SK-N-SH (cell line): ENCODE measurements at regions not wholly inside any gene's neighbourhood (a gene's known extent, or its start where the extent isn't known, plus 50 kb on each side); places are given as distances from the start of the nearest gene placed in this dataset.

Source experiments
- CTCF ChIA-PET: fragments of 300-600, 350-600 bp; formaldehyde crosslinking; extraction: SDS; loops from one replicate; lab custom pipeline; 2021; lab: Yijun Ruan, JAX
- POLR2A ChIA-PET: fragments of 350-600 bp; sonication (Branson Sonifier 250); formaldehyde crosslinking; extraction: SDS; loops from one replicate; lab custom pipeline; 2020; ENCODE audit warnings: antibody characterized with exemption, inconsistent platforms; lab: Yijun Ruan, JAX
- DNase-seq: peaks from one replicate; pipeline ENCODE4 v3.0.0; 2012
- H2AFZ ChIP-seq: fragments of 200-600 bp; sonication (generic); 2 replicates; pipeline ENCODE4 v1.8.1; 2016; ENCODE audit warnings: antibody characterized with exemption, mild to moderate bottlenecking, low read depth
- H3F3A ChIP-seq: fragments of 200-600 bp; sonication (generic); replicated peaks from 2 replicates; pipeline ENCODE3; 2016; ENCODE audit warnings: antibody characterized with exemption, mild to moderate bottlenecking; ENCODE audit not compliant: insufficient read depth
- H3K27ac ChIP-seq, 2 experiments: fragments of 200-500 bp in 1 of 2; fragments of 200-600 bp in 1 of 2; sonication (Bioruptor generic) in 1 of 2; sonication (generic), shearing (Covaris generic) in 1 of 2; 2 replicates each; pipeline versions ENCODE4 v1.5.1 to v1.6.1; 2014 to 2016; ENCODE audit warnings: low read depth in 2 of 2, inconsistent platforms in 1 of 2, low read length in 1 of 2, mild to moderate bottlenecking in 1 of 2, mixed read lengths in 1 of 2
- H3K27me3 ChIP-seq: fragments of 200-600 bp; sonication (generic), shearing (Covaris generic); 2 replicates; pipeline ENCODE4 v1.6.1; 2016; ENCODE audit warnings: mixed run types; ENCODE audit not compliant: insufficient read depth
- H3K36me3 ChIP-seq, 2 experiments: fragments of 200-500 bp in 1 of 2; fragments of 200-600 bp in 1 of 2; sonication (Bioruptor generic) in 1 of 2; sonication (generic) in 1 of 2; replicated peaks in 1 of 2; 2 replicates each; pipeline versions ENCODE3 to v1.5.1; 2014 to 2016; ENCODE audit warnings: low read length in 1 of 2, mild to moderate bottlenecking in 1 of 2; ENCODE audit not compliant: insufficient read depth in 2 of 2, control insufficient read depth in 1 of 2
- H3K4me1 ChIP-seq, 2 experiments: fragments of 200-500 bp in 1 of 2; fragments of 200-600 bp in 1 of 2; sonication (Bioruptor generic) in 1 of 2; sonication (generic), shearing (Covaris generic) in 1 of 2; 2 replicates each; pipeline versions ENCODE4 v1.5.1 to v1.6.1; 2014 to 2016; ENCODE audit warnings: low read depth in 1 of 2, low read length in 1 of 2, mixed run types in 1 of 2; ENCODE audit not compliant: insufficient read depth in 2 of 2, control insufficient read depth in 1 of 2
- H3K4me2 ChIP-seq: fragments of 200-600 bp; sonication (generic), shearing (Covaris generic); 2 replicates; pipeline ENCODE4 v1.6.1; 2017; ENCODE audit warnings: mixed run types
- H3K4me3 ChIP-seq, 2 experiments: fragments of 200-500 bp in 1 of 2; fragments of 200-600 bp in 1 of 2; sonication (Bioruptor generic) in 1 of 2; sonication (generic), shearing (Covaris generic) in 1 of 2; 2 replicates each; pipeline versions ENCODE4 v1.5.1 to v1.8.1; 2014 to 2016; ENCODE audit warnings: low read depth in 2 of 2, inconsistent platforms in 1 of 2, low read length in 1 of 2, mild to moderate bottlenecking in 1 of 2, mixed read lengths in 1 of 2, moderate library complexity in 1 of 2
- H3K79me2 ChIP-seq: fragments of 200-600 bp; sonication (generic); 2 replicates; pipeline ENCODE4 v1.8.1; 2017; ENCODE audit warnings: mild to moderate bottlenecking; ENCODE audit not compliant: insufficient read depth
- H3K9ac ChIP-seq: fragments of 200-600 bp; sonication (generic); 2 replicates; pipeline ENCODE4 v1.6.1; 2017; ENCODE audit warnings: mixed run types
- H3K9me2 ChIP-seq: fragments of 200-600 bp; sonication (generic); 2 replicates; pipeline ENCODE4 v1.6.1; 2017; ENCODE audit warnings: mixed run types
- H3K9me3 ChIP-seq: fragments of 200-600 bp; sonication (generic); 2 replicates; pipeline ENCODE4 v1.6.1; 2017; ENCODE audit warnings: mixed run types, mild to moderate bottlenecking, moderate library complexity
- H4K20me1 ChIP-seq: fragments of 200-600 bp; sonication (generic); 2 replicates; pipeline ENCODE4 v1.6.1; 2017; ENCODE audit warnings: mild to moderate bottlenecking, mixed run types; ENCODE audit not compliant: insufficient read depth
- EP300 ChIP-seq, 2 experiments: IDR thresholded peaks; 2 replicates each; pipeline versions ENCODE4 v1.4.0 to v1.6.1; 2012; ENCODE audit warnings: borderline replicate concordance in 1 of 2, low read depth in 1 of 2, low read length in 1 of 2
- EZH2phosphoT487 ChIP-seq: fragments of 200-600 bp; sonication (generic); IDR thresholded peaks from 2 replicates; pipeline ENCODE4 v1.6.1; 2017; ENCODE audit warnings: low read depth, mixed run types, mild to moderate bottlenecking, antibody characterized with exemption, moderate library complexity, borderline replicate concordance
- MEF2A ChIP-seq: IDR thresholded peaks from 2 replicates; pipeline ENCODE4 v1.4.0; 2012; ENCODE audit warnings: low read depth, borderline replicate concordance
- MXI1 ChIP-seq: IDR thresholded peaks from 2 replicates; pipeline ENCODE4 v1.6.1; 2012; ENCODE audit warnings: mild to moderate bottlenecking, low read depth, low read length, improper control_type of control experiment
- NFIC ChIP-seq: IDR thresholded peaks from 2 replicates; pipeline ENCODE4 v1.4.0; 2012; ENCODE audit warnings: borderline replicate concordance
- RAD21 ChIP-seq: IDR thresholded peaks from 2 replicates; pipeline ENCODE4 v1.6.1; 2012; ENCODE audit warnings: mild to moderate bottlenecking, low read length
- RCOR1 ChIP-seq: fragments of 150-350 bp; IDR thresholded peaks from 2 replicates; pipeline ENCODE4 v1.6.1; 2017; ENCODE audit warnings: antibody characterized with exemption, low read length
- RFX5 ChIP-seq: IDR thresholded peaks from 2 replicates; pipeline ENCODE4 v1.6.1; 2012; ENCODE audit warnings: mild to moderate bottlenecking, improper control_type of control experiment, low read length
- TAF1 ChIP-seq: IDR thresholded peaks from 2 replicates; pipeline ENCODE4 v1.6.1; 2012; ENCODE audit warnings: low read depth, mild to moderate bottlenecking, low read length, moderate library complexity, borderline replicate concordance
- USF2 ChIP-seq: fragments of 150-350 bp; IDR thresholded peaks from 2 replicates; pipeline ENCODE4 v1.6.1; 2017; ENCODE audit warnings: antibody characterized with exemption, low read length, low read depth, borderline replicate concordance
- YY1 ChIP-seq: IDR thresholded peaks from 2 replicates; pipeline ENCODE4 v1.4.0; 2012; ENCODE audit warnings: low read depth, mild to moderate bottlenecking
- TF ChIP-seq, protein P1 (sequence below): IDR thresholded peaks from 2 replicates; pipeline ENCODE4 v1.4.0; 2012; ENCODE audit warnings: low read depth, borderline replicate concordance
- TF ChIP-seq, protein P2 (sequence below): fragments of 200-600 bp; sonication (generic); IDR thresholded peaks from 2 replicates; pipeline ENCODE4 v1.6.1; 2017; ENCODE audit warnings: antibody characterized with exemption, mild to moderate bottlenecking, moderate library complexity

GRCh38 chrX:8027827-8028226 lies 100.6 kb upstream of the PNPLA4 start (continued):
- TF ChIP-seq NFIC (no peak), RCOR1 (no peak), TAF1 (no peak)

GRCh38 chrX:8025705-8026104 lies 98.5 kb upstream of the PNPLA4 start:
- Histone ChIP-seq H2AFZ (no peak overlapping the region), H3K9ac (no peak overlapping the region), H3K4me3 (no peak overlapping the region), H3K4me2 (no peak overlapping the region), H3K4me1 (no peaks in the 10 kb centered on the region), H3K9me3 (no peaks in the 10 kb centered on the region), H4K20me1 (no peaks in the 10 kb centered on the region), H3K27ac (no peak overlapping the region), H3K27me3 (no peaks in the 10 kb centered on the region), H3K79me2 (no peaks in the 10 kb centered on the region), H3K36me3 (no peaks in the 10 kb centered on the region), H3F3A (no peaks in the 10 kb centered on the region), H3K9me2 (no peaks in the 10 kb centered on the region)
- CTCF ChIA-PET, result no interaction called here
- DNase-seq, result no peak
- POLR2A ChIA-PET, result no interaction called here
- TF ChIP-seq MEF2A (no peak), RFX5 (no peak), MXI1 (no peak), YY1 (no peak), RAD21 (no peak), EZH2phosphoT487 (no peak), USF2 (no peak), EP300 (IDR thresholded peaks at IDR 0.05; ENCODE audit: borderline replicate concordance in 1 of 2, low read depth in 1 of 2, low read length in 1 of 2) (no peak)
- TF ChIP-seq, protein P1, sequence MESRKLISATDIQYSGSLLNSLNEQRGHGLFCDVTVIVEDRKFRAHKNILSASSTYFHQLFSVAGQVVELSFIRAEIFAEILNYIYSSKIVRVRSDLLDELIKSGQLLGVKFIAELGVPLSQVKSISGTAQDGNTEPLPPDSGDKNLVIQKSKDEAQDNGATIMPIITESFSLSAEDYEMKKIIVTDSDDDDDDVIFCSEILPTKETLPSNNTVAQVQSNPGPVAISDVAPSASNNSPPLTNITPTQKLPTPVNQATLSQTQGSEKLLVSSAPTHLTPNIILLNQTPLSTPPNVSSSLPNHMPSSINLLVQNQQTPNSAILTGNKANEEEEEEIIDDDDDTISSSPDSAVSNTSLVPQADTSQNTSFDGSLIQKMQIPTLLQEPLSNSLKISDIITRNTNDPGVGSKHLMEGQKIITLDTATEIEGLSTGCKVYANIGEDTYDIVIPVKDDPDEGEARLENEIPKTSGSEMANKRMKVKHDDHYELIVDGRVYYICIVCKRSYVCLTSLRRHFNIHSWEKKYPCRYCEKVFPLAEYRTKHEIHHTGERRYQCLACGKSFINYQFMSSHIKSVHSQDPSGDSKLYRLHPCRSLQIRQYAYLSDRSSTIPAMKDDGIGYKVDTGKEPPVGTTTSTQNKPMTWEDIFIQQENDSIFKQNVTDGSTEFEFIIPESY, result no peak
- TF ChIP-seq, protein P2, sequence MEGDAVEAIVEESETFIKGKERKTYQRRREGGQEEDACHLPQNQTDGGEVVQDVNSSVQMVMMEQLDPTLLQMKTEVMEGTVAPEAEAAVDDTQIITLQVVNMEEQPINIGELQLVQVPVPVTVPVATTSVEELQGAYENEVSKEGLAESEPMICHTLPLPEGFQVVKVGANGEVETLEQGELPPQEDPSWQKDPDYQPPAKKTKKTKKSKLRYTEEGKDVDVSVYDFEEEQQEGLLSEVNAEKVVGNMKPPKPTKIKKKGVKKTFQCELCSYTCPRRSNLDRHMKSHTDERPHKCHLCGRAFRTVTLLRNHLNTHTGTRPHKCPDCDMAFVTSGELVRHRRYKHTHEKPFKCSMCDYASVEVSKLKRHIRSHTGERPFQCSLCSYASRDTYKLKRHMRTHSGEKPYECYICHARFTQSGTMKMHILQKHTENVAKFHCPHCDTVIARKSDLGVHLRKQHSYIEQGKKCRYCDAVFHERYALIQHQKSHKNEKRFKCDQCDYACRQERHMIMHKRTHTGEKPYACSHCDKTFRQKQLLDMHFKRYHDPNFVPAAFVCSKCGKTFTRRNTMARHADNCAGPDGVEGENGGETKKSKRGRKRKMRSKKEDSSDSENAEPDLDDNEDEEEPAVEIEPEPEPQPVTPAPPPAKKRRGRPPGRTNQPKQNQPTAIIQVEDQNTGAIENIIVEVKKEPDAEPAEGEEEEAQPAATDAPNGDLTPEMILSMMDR, result no peak
